ENCODE measurements at regions not wholly inside any gene's neighbourhood (a gene's known extent, or its start where the extent isn't known, plus 50 kb on each side); places are given as distances from the start of the nearest gene placed in this dataset.

DNA sequence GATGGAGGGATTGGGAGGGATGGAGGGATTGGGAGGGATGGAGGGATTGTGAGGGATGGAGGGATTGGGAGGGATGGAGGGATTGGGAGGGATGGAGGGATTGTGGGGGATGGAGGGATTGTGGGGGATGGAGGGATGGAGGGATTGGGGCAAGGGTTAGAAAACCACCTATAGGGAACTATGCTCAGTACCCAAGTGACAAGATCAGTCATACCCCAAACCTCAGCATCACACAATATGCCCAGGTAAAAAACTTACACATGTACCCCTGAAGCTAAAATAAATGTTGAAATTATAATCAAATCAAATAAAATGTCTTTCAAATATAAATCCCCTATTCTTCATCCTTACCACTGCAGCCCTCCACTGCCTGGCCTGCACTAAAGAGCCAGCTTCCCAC, 72.8 kb upstream of the HNRNPU start:
- no peak for DNase-seq

DNA sequence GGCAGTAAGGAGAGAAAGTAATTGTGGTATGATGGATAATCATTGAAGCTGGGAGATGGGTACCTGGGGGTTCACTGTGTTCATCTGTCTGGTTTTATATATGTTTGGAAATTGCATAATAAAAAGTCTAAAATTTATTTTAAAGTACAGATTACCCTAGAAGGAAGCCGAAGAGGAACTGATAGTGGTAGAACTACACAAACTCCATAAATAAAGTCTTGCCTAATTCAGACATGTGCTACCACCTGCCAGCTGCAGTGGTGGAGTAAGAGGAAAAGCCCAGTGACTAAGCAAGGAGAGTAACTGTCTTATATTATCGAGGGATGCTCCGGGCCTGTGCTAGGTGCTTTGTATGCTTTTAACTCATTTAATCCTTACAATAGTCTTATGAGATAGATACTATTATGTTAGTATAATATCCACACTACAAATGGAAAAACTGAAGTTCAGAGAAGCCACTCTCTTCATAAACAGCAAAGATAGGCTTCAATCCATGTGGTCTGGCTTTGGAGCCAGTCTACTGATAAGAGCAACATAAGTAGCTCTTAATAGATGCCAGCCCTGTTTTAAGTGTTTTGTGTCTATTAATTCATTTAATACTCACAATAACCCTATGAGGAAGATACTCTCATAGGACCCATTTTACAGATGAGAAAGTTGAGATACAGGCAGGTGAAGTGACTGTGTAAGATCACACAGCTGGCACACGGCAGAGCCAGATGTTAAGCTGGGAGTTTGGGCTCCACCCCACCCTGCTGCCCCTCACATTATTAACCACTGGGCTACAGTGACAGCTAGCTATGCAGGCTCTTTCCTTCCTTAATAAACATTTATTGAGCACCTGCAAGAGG, 56.8 kb upstream of the HNRNPU start:
- no peak for DNase-seq

DNA sequence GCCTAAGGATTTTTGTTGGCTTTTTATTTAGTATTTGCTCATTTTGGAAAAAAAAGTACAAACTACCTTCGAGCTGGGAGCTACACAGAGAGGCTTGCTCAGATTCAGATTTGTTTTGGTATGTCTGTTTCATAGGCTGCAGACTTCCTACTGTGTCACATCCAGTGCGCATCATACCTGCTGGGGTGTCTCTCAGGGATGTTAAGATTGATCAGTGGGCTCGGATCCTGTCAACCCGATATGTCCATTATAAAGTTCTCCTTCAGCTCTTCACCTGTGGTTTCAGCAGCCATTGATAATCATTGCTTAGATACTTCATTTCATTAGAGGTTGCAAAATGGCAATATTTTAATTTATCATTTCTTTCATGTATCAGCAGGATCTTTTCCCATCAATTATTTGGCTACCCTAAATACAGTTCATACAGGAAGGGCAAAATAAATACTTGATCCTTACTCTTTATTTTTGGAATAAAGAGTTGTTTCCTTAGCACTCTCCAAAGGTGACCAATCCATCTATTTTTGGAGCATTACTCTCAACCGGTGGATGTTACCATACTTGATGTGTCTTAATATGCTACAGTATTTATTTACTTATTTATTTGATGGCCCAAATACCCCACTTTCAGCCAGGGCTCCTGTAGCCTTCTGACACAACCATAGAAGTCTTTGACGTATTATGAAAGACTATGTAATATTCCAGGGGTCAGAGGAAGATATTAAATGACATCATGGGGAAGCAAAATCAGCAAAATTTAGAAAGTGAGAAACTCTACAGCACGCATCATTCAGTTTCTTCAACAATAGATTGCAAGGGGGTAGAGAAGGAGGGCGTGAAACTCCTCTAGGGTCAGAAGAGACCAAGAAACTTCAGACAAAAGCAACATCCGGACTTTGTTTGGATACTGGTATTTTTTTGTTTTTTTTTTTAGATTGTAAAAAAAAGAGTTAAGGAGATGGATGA, 55.3 kb upstream of the HNRNPU start:
- no peak for DNase-seq

DNA sequence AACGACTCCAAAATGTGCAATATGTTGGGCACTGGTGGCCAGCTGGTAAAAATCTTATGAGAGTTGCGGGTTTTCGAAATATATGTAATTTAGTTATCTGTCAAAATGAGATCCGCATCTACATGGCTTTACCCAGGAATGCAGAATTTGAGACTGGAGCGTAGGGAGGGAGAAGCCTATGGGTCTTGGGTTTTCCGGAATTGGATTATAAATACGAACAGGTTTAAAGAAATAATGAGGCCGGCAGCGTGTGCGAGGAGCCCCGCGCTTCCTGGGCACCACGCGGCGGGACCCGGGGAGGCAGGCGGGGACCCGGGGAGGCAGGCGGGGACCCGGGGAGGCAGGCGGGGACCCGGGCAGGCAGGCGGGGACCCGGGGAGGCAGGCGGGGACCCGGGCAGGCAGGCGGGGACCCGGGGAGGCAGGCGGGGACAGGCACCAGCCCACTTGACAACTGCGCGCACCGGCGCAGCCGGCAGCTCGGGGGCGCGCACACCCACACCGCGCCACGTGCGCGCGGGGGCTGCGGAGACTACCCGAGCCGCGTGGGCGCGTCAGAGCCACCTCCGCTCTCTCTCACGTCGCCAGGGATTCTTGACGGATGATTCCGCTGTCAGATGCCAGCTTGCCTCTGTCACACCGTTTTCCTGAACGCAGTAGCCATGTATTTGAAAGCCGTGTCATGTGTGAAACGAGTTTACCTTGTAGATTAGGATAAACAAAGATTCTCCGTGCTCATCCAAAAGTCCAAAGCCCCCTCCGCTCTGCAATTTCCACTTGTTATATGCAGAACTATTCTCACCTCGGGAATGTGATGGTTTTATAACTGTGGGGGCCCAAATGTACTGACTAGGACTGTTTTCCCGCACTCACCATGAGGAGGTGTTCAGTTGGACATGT, 54.3 kb upstream of the HNRNPU start:
- peak; percentile 34 for DNase-seq

DNA sequence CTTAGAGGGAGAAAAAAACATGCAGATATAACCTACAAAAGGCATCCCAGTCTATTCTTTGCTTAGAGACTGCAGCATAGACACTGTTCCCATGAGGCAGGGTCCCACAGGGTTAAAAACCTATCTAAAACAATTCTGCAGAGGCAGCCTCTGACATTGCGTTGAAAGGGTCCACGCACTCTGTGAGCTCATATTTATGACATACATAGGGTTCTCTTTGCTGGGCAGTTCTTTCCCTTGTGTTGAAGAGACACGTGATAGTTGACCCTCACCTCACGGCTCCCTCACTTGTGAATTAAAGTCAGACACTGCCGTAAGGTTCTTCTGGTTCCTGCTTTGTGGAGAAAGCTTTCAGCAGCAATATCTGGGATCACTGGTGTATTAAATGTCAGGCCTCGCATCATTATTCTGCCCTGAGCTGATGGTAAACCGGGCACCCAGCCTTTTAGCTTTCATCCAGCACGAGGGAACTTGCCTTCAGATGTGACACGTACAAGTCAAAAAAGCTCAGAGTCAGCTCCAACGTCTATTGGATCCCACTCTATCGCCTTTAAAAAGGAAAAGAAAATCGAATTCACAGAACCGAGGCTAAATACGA, 52.8 kb upstream of the HNRNPU start:
- DNase-seq = no peak

DNA sequence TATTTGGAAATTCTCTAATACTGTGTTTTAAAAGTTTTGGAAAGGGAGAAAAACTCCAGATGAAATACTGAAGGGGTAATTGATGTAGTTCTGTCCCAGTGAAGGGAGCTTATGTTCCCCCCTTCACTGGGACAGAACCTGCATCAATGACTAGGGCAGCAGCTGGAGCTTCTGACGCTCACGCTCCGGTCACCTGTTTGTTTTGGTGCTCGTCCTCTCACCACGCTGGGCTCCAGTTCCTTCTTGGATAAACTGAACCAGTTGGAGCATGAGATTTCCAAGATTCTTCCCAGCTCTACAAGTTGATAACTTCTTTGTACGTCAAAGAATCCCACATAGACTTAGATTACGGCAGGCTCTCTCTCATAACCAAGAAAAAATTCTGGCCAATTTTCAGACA, 51.4 kb upstream of the HNRNPU start:
- DNase-seq = no peak

DNA sequence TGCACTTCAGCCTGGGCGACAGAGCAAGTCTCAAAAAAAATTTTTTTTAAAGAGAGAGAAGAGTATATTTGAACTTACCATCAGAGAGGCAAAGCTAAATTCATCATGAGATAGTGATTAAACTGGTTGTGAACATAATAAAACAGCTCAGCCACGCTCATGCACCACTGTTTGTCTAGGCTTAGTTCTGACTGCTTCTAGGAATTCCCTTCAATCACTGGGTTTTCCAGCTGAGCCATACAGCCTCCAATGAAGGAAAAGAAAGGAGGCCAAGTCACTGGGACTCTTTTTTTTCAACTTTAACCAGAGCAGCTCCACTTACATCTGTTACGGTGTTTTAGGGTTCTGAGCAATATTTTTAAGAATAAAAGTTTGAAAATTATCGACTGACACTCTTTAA, 50.4 kb upstream of the HNRNPU start:
- DNase-seq = no peak

Data from midbrain (tissue), 1 donor.